ENCODE measurements at regions not wholly inside any gene's neighbourhood (a gene's known extent, or its start where the extent isn't known, plus 50 kb on each side); places are given as distances from the start of the nearest gene placed in this dataset. TPM values are rescaled to one million over a fixed set of nuclear protein-coding genes. Genes with fewer than 3 reads are reported as not detected.

Small RNAs in the stretch of these regions (small RNA-seq; reads per million reads assigned to genes)
- not detected for gene RNU6-1291P (ENCODE audit: insufficient read depth)

Measured in H1 (cell line).